WTC11 (cell line): ENCODE measurements at regions not wholly inside any gene's neighbourhood (a gene's known extent, or its start where the extent isn't known, plus 50 kb on each side); places are given as distances from the start of the nearest gene placed in this dataset.

Experiments used
- ATAC-seq: fragments of 200-7000 bp; cut with Tn5 transposase; 2 replicates; pipeline ENCODE4 v1.10.0; 2021; ENCODE audit warnings: mild to moderate bottlenecking, moderate library complexity
- CTCF ChIA-PET: fragments of 300-600 bp; sonication (Branson Sonifier 250); formaldehyde crosslinking; loops from one replicate; lab custom pipeline; 2021; ENCODE audit warnings: antibody characterized with exemption; lab: Charles Lee
- POLR2A ChIA-PET: fragments of 350-600 bp; sonication (Branson Sonifier 250); formaldehyde crosslinking; loops from one replicate; lab custom pipeline; 2021; ENCODE audit warnings: antibody characterized with exemption; lab: Charles Lee
- DNase-seq: peaks from one replicate; pipeline ENCODE4 v3.0.0; 2021; ENCODE audit warnings: low spot score
- H3K27ac Mint-ChIP-seq: 2 replicates; pipeline ENCODE4 v1.8.0; 2021; ENCODE audit warnings: mixed read lengths
- H3K27me3 Mint-ChIP-seq: 2 replicates; pipeline ENCODE4 v1.8.0; 2021; ENCODE audit warnings: low read depth, mild to moderate bottlenecking, moderate library complexity, mixed read lengths
- H3K36me3 Mint-ChIP-seq: 2 replicates; pipeline ENCODE4 v1.8.0; 2021; ENCODE audit warnings: mixed read lengths
- H3K4me1 Mint-ChIP-seq: 2 replicates; pipeline ENCODE4 v1.8.0; 2022; ENCODE audit warnings: mixed read lengths
- H3K4me3 Mint-ChIP-seq: 2 replicates; pipeline ENCODE4 v1.8.0; 2021; ENCODE audit warnings: mild to moderate bottlenecking, moderate library complexity, mixed read lengths
- H3K9me3 Mint-ChIP-seq: 2 replicates; pipeline ENCODE4 v1.8.0; 2021; ENCODE audit warnings: mixed read lengths
- AR ChIP-seq: fragments of 250-450 bp; sonication (Bioruptor Pico); IDR thresholded peaks from 2 replicates; pipeline ENCODE4 v1.9.0; 2021; ENCODE audit warnings: mild to moderate bottlenecking
- ATF1 ChIP-seq: sonication (generic); formaldehyde crosslinking; IDR thresholded peaks from 2 replicates; pipeline ENCODE4 v1.8.1; 2023; ENCODE audit warnings: mild to moderate bottlenecking, moderate library complexity, missing genetic modification reagents
- CREB1 ChIP-seq: sonication (generic); formaldehyde crosslinking; IDR thresholded peaks from 2 replicates; pipeline ENCODE4 v1.8.0; 2023; ENCODE audit warnings: mild to moderate bottlenecking, missing genetic modification reagents
- CREM ChIP-seq: sonication (generic); formaldehyde crosslinking; IDR thresholded peaks from 2 replicates; pipeline ENCODE4 v1.8.1; 2022; ENCODE audit warnings: mild to moderate bottlenecking, missing genetic modification reagents, moderate library complexity
- FOXK1 ChIP-seq: sonication (generic); formaldehyde crosslinking; IDR thresholded peaks from 2 replicates; pipeline ENCODE4 v1.8.0; 2022; ENCODE audit warnings: mild to moderate bottlenecking, moderate library complexity, missing genetic modification reagents
- FOXP1 ChIP-seq: sonication (generic); formaldehyde crosslinking; IDR thresholded peaks from 2 replicates; pipeline ENCODE4 v1.8.0; 2022; ENCODE audit warnings: missing genetic modification reagents, mild to moderate bottlenecking, moderate library complexity, borderline replicate concordance
- FOXP4 ChIP-seq: sonication (generic); formaldehyde crosslinking; IDR thresholded peaks from 2 replicates; pipeline ENCODE4 v1.8.0; 2022; ENCODE audit warnings: mild to moderate bottlenecking, missing genetic modification reagents
- GABPB1 ChIP-seq: sonication (generic); formaldehyde crosslinking; IDR thresholded peaks from 2 replicates; pipeline ENCODE4 v1.8.1; 2023; ENCODE audit warnings: mild to moderate bottlenecking, missing genetic modification reagents
- GRHL2 ChIP-seq: fragments of 250-450 bp; sonication (Bioruptor Pico); IDR thresholded peaks from 2 replicates; pipeline ENCODE4 v1.8.0; 2022; ENCODE audit warnings: mild to moderate bottlenecking, moderate library complexity; ENCODE audit not compliant: insufficient replicate concordance, severe bottlenecking
- JUN ChIP-seq: sonication (generic); formaldehyde crosslinking; IDR thresholded peaks from 2 replicates; pipeline ENCODE4 v1.8.0; 2023; ENCODE audit warnings: mild to moderate bottlenecking, missing genetic modification reagents
- MLX ChIP-seq: sonication (generic); formaldehyde crosslinking; IDR thresholded peaks from 2 replicates; pipeline ENCODE4 v1.8.1; 2023; ENCODE audit warnings: mild to moderate bottlenecking, missing genetic modification reagents, moderate library complexity
- MXD4 ChIP-seq: fragments of 250-450 bp; sonication (Bioruptor Pico); IDR thresholded peaks from 2 replicates; pipeline ENCODE4 v1.8.0; 2021; ENCODE audit warnings: mild to moderate bottlenecking, moderate library complexity, borderline replicate concordance
- MYBL2 ChIP-seq: sonication (generic); formaldehyde crosslinking; IDR thresholded peaks from 2 replicates; pipeline ENCODE4 v1.8.1; 2023; ENCODE audit warnings: mild to moderate bottlenecking, moderate library complexity, missing genetic modification reagents
- NR1H2 ChIP-seq: sonication (generic); formaldehyde crosslinking; IDR thresholded peaks from 2 replicates; pipeline ENCODE4 v1.9.0; 2021; ENCODE audit warnings: mild to moderate bottlenecking, moderate library complexity, missing genetic modification reagents
- PRRX2 ChIP-seq: fragments of 250-450 bp; sonication (Bioruptor Pico); IDR thresholded peaks from 2 replicates; pipeline ENCODE4 v1.8.0; 2021; ENCODE audit warnings: mild to moderate bottlenecking
- SMAD3 ChIP-seq: sonication (generic); formaldehyde crosslinking; IDR thresholded peaks from 2 replicates; pipeline ENCODE4 v1.8.0; 2022; ENCODE audit warnings: missing genetic modification reagents, mild to moderate bottlenecking, borderline replicate concordance
- SMAD4 ChIP-seq: sonication (generic); formaldehyde crosslinking; IDR thresholded peaks from 2 replicates; pipeline ENCODE4 v1.8.0; 2022; ENCODE audit warnings: mild to moderate bottlenecking, missing genetic modification reagents
- ZBTB21 ChIP-seq: sonication (generic); formaldehyde crosslinking; IDR thresholded peaks from 2 replicates; pipeline ENCODE4 v1.8.1; 2023; ENCODE audit warnings: mild to moderate bottlenecking, missing genetic modification reagents, borderline replicate concordance
- ZNF138 ChIP-seq: sonication (generic); formaldehyde crosslinking; conservative IDR thresholded peaks from 2 replicates; pipeline ENCODE4 v1.8.1; 2022; ENCODE audit warnings: mild to moderate bottlenecking, moderate library complexity, missing genetic modification reagents
- ZNF232 ChIP-seq: sonication (generic); formaldehyde crosslinking; IDR thresholded peaks from 2 replicates; pipeline ENCODE4 v1.8.0; 2022; ENCODE audit warnings: mild to moderate bottlenecking, missing genetic modification reagents
- ZNF317 ChIP-seq: sonication (generic); formaldehyde crosslinking; IDR thresholded peaks from 2 replicates; pipeline ENCODE4 v1.8.1; 2023; ENCODE audit warnings: low read depth, mild to moderate bottlenecking, moderate library complexity, missing genetic modification reagents, borderline replicate concordance
- ZNF532 ChIP-seq: fragments of 250-450 bp; sonication (Bioruptor Pico); IDR thresholded peaks from 2 replicates; pipeline ENCODE4 v1.9.0; 2021; ENCODE audit warnings: mild to moderate bottlenecking, borderline replicate concordance
- ZSCAN18 ChIP-seq: fragments of 250-450 bp; sonication (Bioruptor Pico); IDR thresholded peaks from 2 replicates; pipeline ENCODE4 v2.1.2; 2022; ENCODE audit warnings: mild to moderate bottlenecking, moderate library complexity
- TF ChIP-seq, protein P1 (sequence below): sonication (generic); formaldehyde crosslinking; IDR thresholded peaks from 2 replicates; pipeline ENCODE4 v1.8.1; 2023; ENCODE audit warnings: mild to moderate bottlenecking, missing genetic modification reagents

DNA sequence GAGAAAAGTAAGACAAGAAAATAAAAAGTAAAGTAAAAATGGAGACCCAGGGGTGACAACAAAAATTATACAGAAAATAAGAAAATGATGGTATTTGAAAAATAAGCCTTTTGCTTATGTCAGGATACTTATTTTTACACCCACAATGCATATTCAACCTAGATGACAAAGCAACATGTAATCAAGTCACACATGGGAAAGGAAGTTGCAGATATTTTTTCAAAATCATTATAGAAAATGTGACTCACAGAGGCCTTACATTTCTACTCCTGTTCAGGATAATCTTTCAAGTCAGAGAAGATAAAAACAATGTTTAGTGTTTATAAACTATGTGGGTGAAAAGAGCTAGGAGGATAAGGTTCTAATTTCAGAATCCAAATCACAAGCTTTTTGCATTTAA is 275.3 kb upstream of the UBE2E3 start:
- Mint-ChIP-seq H3K27me3 (no peaks in the 10 kb centered on the region), H3K4me3 (no peak overlapping the region), H3K27ac (no peak overlapping the region), H3K36me3 (no peaks in the 10 kb centered on the region), H3K4me1 (0 out of 2 replicates have a peak, but pooled peaks cover 3% of the 10 kb centered on the region), H3K9me3 (peaks cover 6% of the 10 kb centered on the region)
- ATAC-seq (no peak), DNase-seq (no peak)
- CTCF ChIA-PET: no interaction called here
- TF ChIP-seq FOXK1 (CRISPR knock-in tag) (no peak), ATF1 (no peak), MYBL2 (CRISPR knock-in tag) (no peak), ZNF138 (CRISPR knock-in tag) (no peak), PRRX2 (CRISPR knock-in tag) (no peak), ZNF317 (CRISPR knock-in tag) (no peak), CREM (CRISPR knock-in tag) (no peak), ZSCAN18 (CRISPR knock-in tag) (no peak), MLX (CRISPR knock-in tag) (no peak), GRHL2 (CRISPR knock-in tag) (no peak), CREB1 (CRISPR knock-in tag) (no peak), NR1H2 (no peak), ZNF232 (no peak)
- TF ChIP-seq, protein P1, sequence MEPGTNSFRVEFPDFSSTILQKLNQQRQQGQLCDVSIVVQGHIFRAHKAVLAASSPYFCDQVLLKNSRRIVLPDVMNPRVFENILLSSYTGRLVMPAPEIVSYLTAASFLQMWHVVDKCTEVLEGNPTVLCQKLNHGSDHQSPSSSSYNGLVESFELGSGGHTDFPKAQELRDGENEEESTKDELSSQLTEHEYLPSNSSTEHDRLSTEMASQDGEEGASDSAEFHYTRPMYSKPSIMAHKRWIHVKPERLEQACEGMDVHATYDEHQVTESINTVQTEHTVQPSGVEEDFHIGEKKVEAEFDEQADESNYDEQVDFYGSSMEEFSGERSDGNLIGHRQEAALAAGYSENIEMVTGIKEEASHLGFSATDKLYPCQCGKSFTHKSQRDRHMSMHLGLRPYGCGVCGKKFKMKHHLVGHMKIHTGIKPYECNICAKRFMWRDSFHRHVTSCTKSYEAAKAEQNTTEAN: no peak
- POLR2A ChIA-PET: no interaction called here

GRCh38 chr2:180699657-180700361 is 280.6 kb upstream of the UBE2E3 start:
- H3K4me1 Mint-ChIP-seq: no peaks in the 10 kb centered on the region
- H3K27ac Mint-ChIP-seq: no peak overlapping the region
- no peak overlapping the region for H3K4me3 Mint-ChIP-seq
- peak; percentile 17 for DNase-seq
- no peaks in the 10 kb centered on the region for H3K36me3 Mint-ChIP-seq
- ATAC-seq: peak; percentile 67
- no peaks in the 10 kb centered on the region for H3K27me3 Mint-ChIP-seq
- peaks cover 6% of the 10 kb centered on the region for H3K9me3 Mint-ChIP-seq
- ChIA-PET POLR2A (no interaction called here), CTCF (no interaction called here)
- TF ChIP-seq ZNF232: no peak
- TF ChIP-seq MXD4: no peak
- no peak for TF ChIP-seq AR (CRISPR knock-in tag)
- TF ChIP-seq SMAD4 (CRISPR knock-in tag): no peak
- no peak for TF ChIP-seq GABPB1
- TF ChIP-seq ZBTB21 (CRISPR knock-in tag): no peak
- no peak for TF ChIP-seq ZNF532 (CRISPR knock-in tag)
- no peak for TF ChIP-seq JUN (CRISPR knock-in tag)
- no peak for TF ChIP-seq SMAD3
- TF ChIP-seq FOXP4: no peak
- no peak for TF ChIP-seq FOXP1 (CRISPR knock-in tag)
